NOMO-1 treated with dmso at 0.1 percent for 144 hours (cell line): ENCODE measurements at regions not wholly inside any gene's neighbourhood (a gene's known extent, or its start where the extent isn't known, plus 50 kb on each side); places are given as distances from the start of the nearest gene placed in this dataset.
"Not testable (repeated sequence)": the region's sequence is repeated elsewhere in the genome, so short reads cannot be mapped to it uniquely, and the experiment has no call there.

Source experiments
- DNase-seq: peaks from one replicate; lab custom pipeline; 2025; ENCODE audit not compliant: unreplicated experiment; lab: John Stamatoyannopoulos, UW

- no peak for DNase-seq
Measured at GRCh38 chr4:134539729-134540231, 338.2 kb upstream of the PABPC4L start.

- no peak for DNase-seq
Measured at GRCh38 chr4:134537701-134538100, 336.1 kb upstream of the PABPC4L start.

GRCh38 chr4:134533068-134533467 is 331.5 kb upstream of the PABPC4L start:
- peak; percentile 18 for DNase-seq

GRCh38 chr4:134531013-134531412 is 329.4 kb upstream of the PABPC4L start:
- no peak for DNase-seq

GRCh38 chr4:134529629-134530028 is 328.0 kb upstream of the PABPC4L start:
- DNase-seq = no peak

- no peak for DNase-seq
Measured at GRCh38 chr4:134518574-134519217, 317.1 kb upstream of the PABPC4L start.

- DNase-seq = no peak
Measured at GRCh38 chr4:134510544-134510943, 309.0 kb upstream of the PABPC4L start.

- no peak for DNase-seq
Measured at GRCh38 chr4:134505511-134505910, 303.9 kb upstream of the PABPC4L start.

GRCh38 chr4:134501973-134502643 is 300.5 kb upstream of the PABPC4L start:
- no peak for DNase-seq

- DNase-seq = not testable (repeated sequence)
Measured at GRCh38 chr4:134501488-134501887, 299.9 kb upstream of the PABPC4L start.

- no peak for DNase-seq
Measured at GRCh38 chr4:134499074-134499473, 297.5 kb upstream of the PABPC4L start.

GRCh38 chr4:134490863-134491262 is 289.3 kb upstream of the PABPC4L start:
- no peak for DNase-seq

GRCh38 chr4:134483514-134483913 is 281.9 kb upstream of the PABPC4L start:
- DNase-seq = not testable (repeated sequence)

- DNase-seq = no peak
Measured at GRCh38 chr4:134471569-134471968, 270.0 kb upstream of the PABPC4L start.

GRCh38 chr4:134470544-134470943 is 269.0 kb upstream of the PABPC4L start:
- DNase-seq = peak; percentile 8

GRCh38 chr4:134465417-134465816 is 263.8 kb upstream of the PABPC4L start:
- DNase-seq = no peak

- no peak for DNase-seq
Measured at GRCh38 chr4:134463771-134464170, 262.2 kb upstream of the PABPC4L start.

- no peak for DNase-seq
Measured at GRCh38 chr4:134426821-134427220, 225.2 kb upstream of the PABPC4L start.

- DNase-seq = no peak
Measured at GRCh38 chr4:134425756-134426155, 224.2 kb upstream of the PABPC4L start.

- DNase-seq = no peak
Measured at GRCh38 chr4:134422776-134423175, 221.2 kb upstream of the PABPC4L start.

- DNase-seq = no peak
Measured at GRCh38 chr4:134421734-134422133, 220.1 kb upstream of the PABPC4L start.

- DNase-seq = no peak
Measured at GRCh38 chr4:134408897-134409296, 207.3 kb upstream of the PABPC4L start.

GRCh38 chr4:134401798-134402197 is 200.2 kb upstream of the PABPC4L start:
- no peak for DNase-seq
